ENCODE measurements at regions not wholly inside any gene's neighbourhood (a gene's known extent, or its start where the extent isn't known, plus 50 kb on each side); places are given as distances from the start of the nearest gene placed in this dataset.

DNA sequence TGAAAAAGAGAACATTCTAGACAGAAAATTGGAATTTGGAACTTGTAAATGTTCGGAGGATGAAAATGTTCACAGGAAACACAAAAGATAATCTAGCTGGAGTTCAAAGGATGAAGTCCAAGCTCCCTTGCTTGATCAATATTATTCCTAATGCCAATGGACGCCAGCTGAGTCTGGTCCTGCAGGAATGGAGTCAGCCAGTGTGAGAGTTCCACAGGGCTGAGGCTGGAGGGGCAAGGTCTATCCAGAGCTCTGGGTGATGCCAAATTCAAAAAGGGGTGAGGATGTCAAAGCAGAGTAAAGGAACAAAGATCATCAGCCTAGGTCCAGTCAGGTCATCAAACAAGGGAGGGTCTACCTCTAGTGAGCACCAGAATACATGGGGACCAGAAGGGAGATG is 78.5 kb upstream of the CTNNA2 start:
- no peak for TF ChIP-seq CTCF (IDR thresholded peaks at IDR 0.05)
- no peak for TF ChIP-seq POLR2A (IDR thresholded peaks at IDR 0.05)
- H3K27ac ChIP-seq = no peak overlapping the region
- intact Hi-C loops (cut with DNase I; ENCODE audit: low total_unique reads) = no loop called here
- H3K27me3 ChIP-seq = no peaks in the 10 kb centered on the region
- no peak for DNase-seq
- H3K9me3 ChIP-seq = no peaks in the 10 kb centered on the region
- H3K4me3 ChIP-seq = no peak overlapping the region
- no peaks in the 10 kb centered on the region for H3K36me3 ChIP-seq
- no peaks in the 10 kb centered on the region for H3K4me1 ChIP-seq

GRCh38 chr2:79432731-79433146 is 80.1 kb upstream of the CTNNA2 start:
- Histone ChIP-seq H3K9me3 (no peaks in the 10 kb centered on the region), H3K27ac (no peak overlapping the region), H3K36me3 (no peaks in the 10 kb centered on the region), H3K27me3 (no peaks in the 10 kb centered on the region), H3K4me1 (no peaks in the 10 kb centered on the region), H3K4me3 (no peak overlapping the region)
- TF ChIP-seq POLR2A (IDR thresholded peaks at IDR 0.05) = no peak
- no peak for TF ChIP-seq CTCF (IDR thresholded peaks at IDR 0.05)
- DNase-seq = no peak
- intact Hi-C loops (cut with DNase I; ENCODE audit: low total_unique reads) = no loop called here

DNA sequence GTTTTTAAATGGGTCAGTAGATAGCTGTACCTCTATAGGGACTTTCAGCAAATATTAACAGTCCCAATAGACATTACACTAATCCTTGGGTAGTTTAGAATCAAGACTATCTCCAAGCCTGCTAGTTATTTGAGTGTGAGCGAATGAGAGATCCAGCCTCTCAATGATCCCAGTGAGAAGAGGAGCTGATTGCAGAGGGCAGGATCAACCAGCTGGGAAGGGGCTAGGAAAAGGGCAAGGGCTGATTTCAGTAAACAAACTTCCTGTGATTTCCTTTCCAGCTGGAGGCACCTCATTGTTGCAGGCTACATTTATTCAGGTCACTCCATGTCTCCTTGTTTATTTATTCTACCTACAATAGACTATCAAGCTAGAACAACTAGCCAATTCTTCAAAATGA is 84.1 kb upstream of the CTNNA2 start:
- H3K4me1 ChIP-seq = no peaks in the 10 kb centered on the region
- intact Hi-C loops (cut with DNase I; ENCODE audit: low total_unique reads) = no loop called here
- no peak overlapping the region for H3K4me3 ChIP-seq
- H3K36me3 ChIP-seq = no peaks in the 10 kb centered on the region
- TF ChIP-seq POLR2A (IDR thresholded peaks at IDR 0.05) = no peak
- TF ChIP-seq CTCF (IDR thresholded peaks at IDR 0.05) = no peak
- H3K9me3 ChIP-seq = no peaks in the 10 kb centered on the region
- no peaks in the 10 kb centered on the region for H3K27me3 ChIP-seq
- no peak overlapping the region for H3K27ac ChIP-seq
- no peak for DNase-seq

GRCh38 chr2:79414690-79415089 is 98.2 kb upstream of the CTNNA2 start:
- Histone ChIP-seq H3K4me3 (no peak overlapping the region), H3K27me3 (no peaks in the 10 kb centered on the region), H3K9me3 (no peaks in the 10 kb centered on the region), H3K36me3 (no peaks in the 10 kb centered on the region), H3K4me1 (no peaks in the 10 kb centered on the region), H3K27ac (no peak overlapping the region)
- TF ChIP-seq CTCF (IDR thresholded peaks at IDR 0.05) = no peak
- TF ChIP-seq POLR2A (IDR thresholded peaks at IDR 0.05) = no peak
- DNase-seq = no peak
- intact Hi-C loops (cut with DNase I; ENCODE audit: low total_unique reads) = no loop called here

- intact Hi-C loops (cut with DNase I; ENCODE audit: low total_unique reads) = no loop called here
Measured at GRCh38 chr2:79394485-79394859, 118.4 kb upstream of the CTNNA2 start.

More at GRCh38 chr2:79394485-79394859, 118.4 kb upstream of the CTNNA2 start:
- no peaks in the 10 kb centered on the region for H3K27me3 ChIP-seq
- DNase-seq = no peak
- TF ChIP-seq POLR2A (IDR thresholded peaks at IDR 0.05) (no peak), CTCF (IDR thresholded peaks at IDR 0.05) (no peak)
- no peaks in the 10 kb centered on the region for H3K36me3 ChIP-seq
- no peak overlapping the region for H3K4me3 ChIP-seq
- no peaks in the 10 kb centered on the region for H3K9me3 ChIP-seq
- no peaks in the 10 kb centered on the region for H3K4me1 ChIP-seq
- H3K27ac ChIP-seq = no peak overlapping the region
